ENCODE measurements at regions not wholly inside any gene's neighbourhood (a gene's known extent, or its start where the extent isn't known, plus 50 kb on each side); places are given as distances from the start of the nearest gene placed in this dataset.

DNA sequence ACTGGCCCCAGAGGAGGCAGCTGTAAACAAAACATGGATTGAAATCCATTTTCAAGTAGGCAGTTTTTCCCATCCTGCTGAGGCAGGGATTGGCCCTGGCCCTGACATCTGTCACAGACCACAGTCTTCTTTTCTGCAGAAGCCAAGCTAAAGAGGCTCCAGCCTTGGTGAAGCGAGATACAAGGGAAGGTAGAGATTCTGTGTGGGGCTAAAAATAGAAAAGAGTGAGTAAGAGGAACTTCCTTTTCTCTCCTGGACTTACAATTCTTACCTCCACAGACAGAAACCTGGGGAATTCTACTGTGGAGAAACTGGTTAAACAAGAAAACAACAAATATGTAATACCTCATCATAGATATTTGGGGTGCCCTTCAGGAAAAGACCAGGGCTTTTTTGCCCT, 624.8 kb upstream of the FZD8 start:
- TF ChIP-seq, protein P1, sequence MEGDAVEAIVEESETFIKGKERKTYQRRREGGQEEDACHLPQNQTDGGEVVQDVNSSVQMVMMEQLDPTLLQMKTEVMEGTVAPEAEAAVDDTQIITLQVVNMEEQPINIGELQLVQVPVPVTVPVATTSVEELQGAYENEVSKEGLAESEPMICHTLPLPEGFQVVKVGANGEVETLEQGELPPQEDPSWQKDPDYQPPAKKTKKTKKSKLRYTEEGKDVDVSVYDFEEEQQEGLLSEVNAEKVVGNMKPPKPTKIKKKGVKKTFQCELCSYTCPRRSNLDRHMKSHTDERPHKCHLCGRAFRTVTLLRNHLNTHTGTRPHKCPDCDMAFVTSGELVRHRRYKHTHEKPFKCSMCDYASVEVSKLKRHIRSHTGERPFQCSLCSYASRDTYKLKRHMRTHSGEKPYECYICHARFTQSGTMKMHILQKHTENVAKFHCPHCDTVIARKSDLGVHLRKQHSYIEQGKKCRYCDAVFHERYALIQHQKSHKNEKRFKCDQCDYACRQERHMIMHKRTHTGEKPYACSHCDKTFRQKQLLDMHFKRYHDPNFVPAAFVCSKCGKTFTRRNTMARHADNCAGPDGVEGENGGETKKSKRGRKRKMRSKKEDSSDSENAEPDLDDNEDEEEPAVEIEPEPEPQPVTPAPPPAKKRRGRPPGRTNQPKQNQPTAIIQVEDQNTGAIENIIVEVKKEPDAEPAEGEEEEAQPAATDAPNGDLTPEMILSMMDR (conservative IDR thresholded peaks at IDR 0.05): no peak
- no peak for TF ChIP-seq ZFX (IDR thresholded peaks at IDR 0.05)
- H3K27ac ChIP-seq: no peak overlapping the region

GRCh38 chr10:36265741-36266140, 623.6 kb upstream of the FZD8 start:
- TF ChIP-seq, protein P1 (conservative IDR thresholded peaks at IDR 0.05): no peak
- TF ChIP-seq ZFX (IDR thresholded peaks at IDR 0.05): no peak
- no peak overlapping the region for H3K27ac ChIP-seq

- TF ChIP-seq, protein P1 (conservative IDR thresholded peaks at IDR 0.05): no peak
- TF ChIP-seq ZFX (IDR thresholded peaks at IDR 0.05): no peak
- H3K27ac ChIP-seq: no peak overlapping the region
Observed at GRCh38 chr10:36263871-36264270, 621.8 kb upstream of the FZD8 start.

DNA sequence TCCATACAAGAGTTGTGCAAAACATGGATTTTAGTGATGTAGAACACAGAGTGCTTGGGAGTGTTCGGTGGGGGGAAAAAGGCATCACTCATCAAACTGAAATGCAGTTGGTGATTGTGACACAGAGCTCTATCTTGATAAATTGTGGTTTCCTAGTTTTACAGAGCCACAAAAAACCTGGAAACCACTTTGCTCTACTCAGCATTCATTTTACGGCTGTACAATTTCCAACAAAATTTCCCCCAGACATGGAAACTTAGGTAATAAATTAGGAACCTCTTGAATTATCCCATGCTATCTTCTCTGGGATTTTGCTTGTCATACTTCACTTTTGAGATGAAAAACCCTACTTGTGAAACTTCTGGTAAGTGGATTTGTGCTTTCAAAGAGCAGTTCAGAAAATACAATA, 614.9 kb upstream of the FZD8 start:
- H3K27ac ChIP-seq: no peak overlapping the region
- TF ChIP-seq, protein P1 (conservative IDR thresholded peaks at IDR 0.05): no peak
- TF ChIP-seq ZFX (IDR thresholded peaks at IDR 0.05): no peak

DNA sequence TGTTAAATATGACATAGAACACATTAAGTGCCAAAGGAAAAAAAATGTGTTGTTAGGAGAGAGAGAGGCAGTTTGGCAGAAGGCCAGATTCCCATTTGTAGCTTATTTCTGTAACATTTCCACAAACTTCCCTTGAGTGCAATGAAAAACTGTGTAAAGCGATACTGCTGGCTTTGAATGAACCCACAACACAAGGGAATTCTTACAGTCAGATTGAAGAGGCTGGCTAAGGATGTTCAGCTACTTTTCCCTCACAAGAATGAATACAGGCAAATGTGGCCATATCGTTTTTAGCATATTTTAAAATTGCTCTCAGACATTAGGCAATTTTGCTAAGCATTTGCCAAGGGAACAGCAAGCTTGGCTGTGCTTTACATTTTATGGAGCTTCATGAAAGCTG, 614.1 kb upstream of the FZD8 start:
- TF ChIP-seq ZFX (IDR thresholded peaks at IDR 0.05): no peak
- TF ChIP-seq, protein P1 (conservative IDR thresholded peaks at IDR 0.05): no peak

DNA sequence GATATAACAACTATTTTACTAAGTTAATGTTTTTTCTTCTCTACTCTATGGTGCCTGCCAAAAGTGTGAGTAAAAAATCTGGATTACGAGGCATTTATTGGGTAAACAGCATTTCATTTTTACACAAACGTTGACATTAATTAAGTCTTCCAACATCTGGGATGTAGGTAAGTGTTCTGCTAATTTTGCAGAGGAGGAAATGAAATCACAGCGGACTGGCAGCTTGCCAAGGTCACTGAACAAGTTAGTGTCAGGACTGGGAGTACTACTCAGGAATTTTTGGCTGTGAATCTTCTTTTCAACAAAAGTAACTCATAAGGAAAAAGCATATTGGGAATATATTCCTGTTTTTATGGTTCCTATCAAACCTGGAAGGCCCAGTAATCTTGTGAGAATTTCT, 612.1 kb upstream of the FZD8 start:
- no peak overlapping the region for H3K27ac ChIP-seq

More for the DNA sequence above, 614.1 kb upstream of the FZD8 start:
- no peak overlapping the region for H3K27ac ChIP-seq

GRCh38 chr10:36253731-36254130, 611.6 kb upstream of the FZD8 start:
- TF ChIP-seq, protein P1 (conservative IDR thresholded peaks at IDR 0.05): no peak
- TF ChIP-seq ZFX (IDR thresholded peaks at IDR 0.05): no peak

More for the DNA sequence above, 612.1 kb upstream of the FZD8 start:
- TF ChIP-seq, protein P1 (conservative IDR thresholded peaks at IDR 0.05): no peak
- no peak for TF ChIP-seq ZFX (IDR thresholded peaks at IDR 0.05)

More at GRCh38 chr10:36253731-36254130, 611.6 kb upstream of the FZD8 start:
- H3K27ac ChIP-seq: no peak overlapping the region

Measured in C4-2B (cell line).